ENCODE measurements at regions not wholly inside any gene's neighbourhood (a gene's known extent, or its start where the extent isn't known, plus 50 kb on each side); places are given as distances from the start of the nearest gene placed in this dataset.

DNA sequence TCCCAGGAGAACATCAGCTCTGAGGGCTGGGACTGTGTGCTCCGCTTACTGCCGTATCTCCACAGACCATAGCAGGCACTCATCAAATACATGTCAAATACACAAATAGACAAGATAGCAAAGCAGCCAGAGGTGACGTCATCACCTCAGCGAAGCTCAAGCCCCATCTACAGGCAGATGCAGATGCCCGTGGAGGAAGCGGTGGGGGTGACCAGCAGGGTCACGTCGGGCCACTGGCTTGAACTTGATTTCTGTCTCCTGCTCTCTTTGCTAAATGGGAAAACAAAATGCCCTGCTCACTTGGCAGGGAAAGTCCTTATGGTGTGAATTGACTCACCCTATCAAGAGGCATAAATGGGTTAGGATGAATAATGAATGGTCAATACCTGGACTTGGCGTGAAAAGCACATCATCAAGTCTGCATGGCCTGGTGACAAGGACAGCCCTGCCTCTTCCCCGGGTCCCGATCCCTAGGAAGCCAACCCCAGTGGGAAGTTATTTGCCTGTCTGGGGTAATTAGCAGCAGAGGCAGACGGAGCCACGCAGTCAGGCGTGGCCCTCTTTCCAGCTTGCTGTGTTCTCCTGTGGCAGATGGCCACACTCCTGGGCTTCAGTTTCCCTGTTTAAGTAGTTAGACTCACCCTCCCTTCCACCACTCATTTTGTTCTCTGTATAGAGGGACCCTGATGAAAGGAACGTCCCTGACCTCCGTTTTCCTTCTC lies 536.0 kb downstream of the NPHP4 start:
- ATAC-seq (ENCODE audit: insufficient read depth, low read depth): no peak
- H3K36me3 ChIP-seq (ENCODE audit: insufficient read depth, low read length): no peaks in the 10 kb centered on the region
- H3K79me2 ChIP-seq (ENCODE audit: insufficient read depth, low read length): no peaks in the 10 kb centered on the region
- DNase-seq: no peak
- H3K4me3 ChIP-seq (ENCODE audit: low read depth in 1 of 2, low read length in 2 of 2): no peak overlapping the region
- H3K9ac ChIP-seq (ENCODE audit: low read depth, low read length): no peak overlapping the region
- H2AFZ ChIP-seq (ENCODE audit: low read depth, low read length): no peak overlapping the region
- H3K4me1 ChIP-seq (ENCODE audit: insufficient read depth, low read length): no peaks in the 10 kb centered on the region
- H3K9me3 ChIP-seq (ENCODE audit: insufficient read depth, low read length, severe bottlenecking): no peaks in the 10 kb centered on the region
- no peak overlapping the region for H3K4me2 ChIP-seq (ENCODE audit: insufficient read depth, low read length)
- H4K20me1 ChIP-seq (ENCODE audit: insufficient read depth, low read length): no peaks in the 10 kb centered on the region
- H3K27me3 ChIP-seq (ENCODE audit: insufficient read depth, low read length, poor library complexity): peaks cover 12% of the 10 kb centered on the region
- TF ChIP-seq CTCF (IDR thresholded peaks at IDR 0.05; ENCODE audit: borderline replicate concordance, extremely low read depth, low read length, poor library complexity, severe bottlenecking) (no peak), EZH2 (IDR thresholded peaks at IDR 0.05; ENCODE audit: borderline replicate concordance, low read depth, low read length, severe bottlenecking) (no peak)
- H3K27ac ChIP-seq (ENCODE audit: low read length): no peak overlapping the region

DNA sequence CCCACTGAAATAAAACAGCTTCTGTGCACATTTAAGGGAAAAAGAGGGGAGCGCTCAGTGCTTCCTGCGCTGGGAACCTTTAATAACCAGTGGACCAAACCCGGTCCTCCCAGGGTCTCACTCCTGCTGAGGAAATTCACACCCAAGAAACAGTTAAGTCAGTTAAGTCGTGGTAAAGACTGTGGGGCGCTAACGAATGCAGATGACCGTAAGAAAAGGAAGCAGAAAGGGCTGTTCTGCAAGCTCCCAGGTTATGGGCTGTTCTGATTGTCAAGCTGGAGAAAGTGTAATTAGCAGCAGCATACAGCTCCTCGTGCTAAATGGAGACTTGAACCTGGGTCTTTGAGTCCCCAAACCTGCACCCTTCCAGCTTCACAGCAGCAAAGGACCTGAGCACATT lies 536.6 kb downstream of the NPHP4 start:
- H3K27me3 ChIP-seq (ENCODE audit: insufficient read depth, low read length, poor library complexity): peaks cover 18% of the 10 kb centered on the region
- ATAC-seq (ENCODE audit: insufficient read depth, low read depth) (no peak), DNase-seq (no peak)
- H3K27ac ChIP-seq (ENCODE audit: low read length): no peak overlapping the region
- H3K4me3 ChIP-seq (ENCODE audit: low read depth in 1 of 2, low read length in 2 of 2): no peak overlapping the region
- H3K4me2 ChIP-seq (ENCODE audit: insufficient read depth, low read length): no peak overlapping the region
- no peaks in the 10 kb centered on the region for H3K9me3 ChIP-seq (ENCODE audit: insufficient read depth, low read length, severe bottlenecking)
- no peaks in the 10 kb centered on the region for H3K36me3 ChIP-seq (ENCODE audit: insufficient read depth, low read length)
- H4K20me1 ChIP-seq (ENCODE audit: insufficient read depth, low read length): no peaks in the 10 kb centered on the region
- H2AFZ ChIP-seq (ENCODE audit: low read depth, low read length): no peak overlapping the region
- H3K9ac ChIP-seq (ENCODE audit: low read depth, low read length): no peak overlapping the region
- no peak for TF ChIP-seq CTCF (IDR thresholded peaks at IDR 0.05; ENCODE audit: borderline replicate concordance, extremely low read depth, low read length, poor library complexity, severe bottlenecking)
- no peak for TF ChIP-seq EZH2 (IDR thresholded peaks at IDR 0.05; ENCODE audit: borderline replicate concordance, low read depth, low read length, severe bottlenecking)
- H3K4me1 ChIP-seq (ENCODE audit: insufficient read depth, low read length): no peaks in the 10 kb centered on the region
- no peaks in the 10 kb centered on the region for H3K79me2 ChIP-seq (ENCODE audit: insufficient read depth, low read length)

DNA sequence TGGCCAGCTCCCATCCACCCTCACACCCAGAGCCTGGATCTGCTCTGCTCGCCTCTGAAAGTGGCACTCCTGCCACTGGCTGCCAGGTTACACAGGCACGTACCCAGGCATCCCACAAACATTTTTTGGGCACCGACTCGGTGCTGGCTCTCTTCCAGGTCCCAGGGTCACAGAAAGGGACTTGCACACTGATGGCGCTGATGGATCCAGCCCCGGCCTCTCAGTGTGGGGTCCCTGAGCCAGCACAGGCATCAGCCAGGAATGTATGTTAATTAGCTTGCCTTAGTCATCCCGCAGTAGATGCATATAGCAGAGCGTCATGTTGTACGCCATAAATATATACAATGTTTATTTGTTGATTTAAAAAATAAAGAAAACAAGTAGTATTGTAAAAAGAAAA lies 537.2 kb downstream of the NPHP4 start:
- Histone ChIP-seq H3K36me3 (ENCODE audit: insufficient read depth, low read length) (no peaks in the 10 kb centered on the region), H3K79me2 (ENCODE audit: insufficient read depth, low read length) (no peaks in the 10 kb centered on the region), H3K4me1 (ENCODE audit: insufficient read depth, low read length) (no peaks in the 10 kb centered on the region), H3K9me3 (ENCODE audit: insufficient read depth, low read length, severe bottlenecking) (no peaks in the 10 kb centered on the region), H2AFZ (ENCODE audit: low read depth, low read length) (no peak overlapping the region), H3K9ac (ENCODE audit: low read depth, low read length) (no peak overlapping the region), H4K20me1 (ENCODE audit: insufficient read depth, low read length) (no peaks in the 10 kb centered on the region), H3K27me3 (ENCODE audit: insufficient read depth, low read length, poor library complexity) (peaks cover 23% of the 10 kb centered on the region), H3K4me2 (ENCODE audit: insufficient read depth, low read length) (no peak overlapping the region), H3K4me3 (ENCODE audit: low read depth in 1 of 2, low read length in 2 of 2) (no peak overlapping the region), H3K27ac (ENCODE audit: low read length) (no peak overlapping the region)
- ATAC-seq (ENCODE audit: insufficient read depth, low read depth): no peak
- no peak for DNase-seq
- TF ChIP-seq CTCF (IDR thresholded peaks at IDR 0.05; ENCODE audit: borderline replicate concordance, extremely low read depth, low read length, poor library complexity, severe bottlenecking) (no peak), EZH2 (IDR thresholded peaks at IDR 0.05; ENCODE audit: borderline replicate concordance, low read depth, low read length, severe bottlenecking) (no peak)
